ENCODE measurements at regions not wholly inside any gene's neighbourhood (a gene's known extent, or its start where the extent isn't known, plus 50 kb on each side); places are given as distances from the start of the nearest gene placed in this dataset.
A peak's percentile ranks its signal among the peaks of the same experiment; 100 is the strongest.

DNA sequence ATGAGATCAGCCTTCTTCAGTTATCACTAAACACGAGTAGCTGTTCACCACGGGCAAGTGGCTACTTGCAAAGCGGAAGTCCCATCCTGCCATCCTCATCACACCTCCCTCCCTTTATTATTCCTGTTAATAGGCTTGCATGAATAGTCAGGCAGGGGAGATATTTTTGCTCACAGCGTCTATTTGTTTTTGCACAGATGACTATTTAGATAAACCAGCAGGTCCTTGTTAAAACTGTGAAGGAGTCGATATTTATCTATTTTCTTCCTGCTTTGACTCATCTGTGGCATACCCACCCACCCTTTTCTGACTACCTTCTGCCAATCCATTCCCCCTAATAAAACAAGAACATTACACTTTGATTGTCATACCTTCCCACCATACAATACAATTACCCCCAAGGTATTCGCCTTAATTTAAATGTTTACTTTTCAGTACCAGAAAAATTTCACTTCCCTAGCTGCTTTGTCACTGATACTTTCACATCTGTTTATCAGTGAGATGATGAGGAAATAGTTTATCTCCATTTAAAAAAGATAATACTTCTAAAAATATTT, 96.6 kb upstream of the BANK1 start (continued):
- TF ChIP-seq, protein P1, sequence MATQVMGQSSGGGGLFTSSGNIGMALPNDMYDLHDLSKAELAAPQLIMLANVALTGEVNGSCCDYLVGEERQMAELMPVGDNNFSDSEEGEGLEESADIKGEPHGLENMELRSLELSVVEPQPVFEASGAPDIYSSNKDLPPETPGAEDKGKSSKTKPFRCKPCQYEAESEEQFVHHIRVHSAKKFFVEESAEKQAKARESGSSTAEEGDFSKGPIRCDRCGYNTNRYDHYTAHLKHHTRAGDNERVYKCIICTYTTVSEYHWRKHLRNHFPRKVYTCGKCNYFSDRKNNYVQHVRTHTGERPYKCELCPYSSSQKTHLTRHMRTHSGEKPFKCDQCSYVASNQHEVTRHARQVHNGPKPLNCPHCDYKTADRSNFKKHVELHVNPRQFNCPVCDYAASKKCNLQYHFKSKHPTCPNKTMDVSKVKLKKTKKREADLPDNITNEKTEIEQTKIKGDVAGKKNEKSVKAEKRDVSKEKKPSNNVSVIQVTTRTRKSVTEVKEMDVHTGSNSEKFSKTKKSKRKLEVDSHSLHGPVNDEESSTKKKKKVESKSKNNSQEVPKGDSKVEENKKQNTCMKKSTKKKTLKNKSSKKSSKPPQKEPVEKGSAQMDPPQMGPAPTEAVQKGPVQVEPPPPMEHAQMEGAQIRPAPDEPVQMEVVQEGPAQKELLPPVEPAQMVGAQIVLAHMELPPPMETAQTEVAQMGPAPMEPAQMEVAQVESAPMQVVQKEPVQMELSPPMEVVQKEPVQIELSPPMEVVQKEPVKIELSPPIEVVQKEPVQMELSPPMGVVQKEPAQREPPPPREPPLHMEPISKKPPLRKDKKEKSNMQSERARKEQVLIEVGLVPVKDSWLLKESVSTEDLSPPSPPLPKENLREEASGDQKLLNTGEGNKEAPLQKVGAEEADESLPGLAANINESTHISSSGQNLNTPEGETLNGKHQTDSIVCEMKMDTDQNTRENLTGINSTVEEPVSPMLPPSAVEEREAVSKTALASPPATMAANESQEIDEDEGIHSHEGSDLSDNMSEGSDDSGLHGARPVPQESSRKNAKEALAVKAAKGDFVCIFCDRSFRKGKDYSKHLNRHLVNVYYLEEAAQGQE (IDR thresholded peaks at IDR 0.05; ENCODE audit: low read depth, low read length): no peak
- no peak for TF ChIP-seq NFYA (IDR thresholded peaks at IDR 0.05; ENCODE audit: borderline replicate concordance, low read depth, low read length)
- TF ChIP-seq CHD1 (IDR thresholded peaks at IDR 0.05; ENCODE audit: low read depth, low read length): no peak
- TF ChIP-seq ETV6 (conservative IDR thresholded peaks at IDR 0.05 in 1 of 2, IDR thresholded peaks at IDR 0.05 in 1 of 2; ENCODE audit: borderline replicate concordance in 1 of 2, low read depth in 1 of 2): no peak
- TF ChIP-seq TAF1 (IDR thresholded peaks at IDR 0.05; ENCODE audit: borderline replicate concordance, low read depth, low read length): no peak
- TF ChIP-seq CHD4 (IDR thresholded peaks at IDR 0.05): no peak
- TF ChIP-seq SMC3 (IDR thresholded peaks at IDR 0.05; ENCODE audit: borderline replicate concordance, low read length): no peak
- peak; percentile 55; the same call in 1 of the 2 replicates for TF ChIP-seq SPI1 (IDR thresholded peaks at IDR 0.05; ENCODE audit: borderline replicate concordance, insufficient read depth, low read depth, low read length)
- TF ChIP-seq NRF1 (conservative IDR thresholded peaks at IDR 0.05; ENCODE audit: low read depth, low read length): no peak
- no peak for TF ChIP-seq MYB (IDR thresholded peaks at IDR 0.05; ENCODE audit: borderline replicate concordance, low read depth, low read length)
- no peak for TF ChIP-seq ZBED1 (IDR thresholded peaks at IDR 0.05; ENCODE audit: borderline replicate concordance)
- TF ChIP-seq GABPA (IDR thresholded peaks at IDR 0.05; ENCODE audit: low read depth): no peak
- TF ChIP-seq MTA3 (IDR thresholded peaks at IDR 0.05; ENCODE audit: borderline replicate concordance, low read length): no peak
- TF ChIP-seq, protein P2, sequence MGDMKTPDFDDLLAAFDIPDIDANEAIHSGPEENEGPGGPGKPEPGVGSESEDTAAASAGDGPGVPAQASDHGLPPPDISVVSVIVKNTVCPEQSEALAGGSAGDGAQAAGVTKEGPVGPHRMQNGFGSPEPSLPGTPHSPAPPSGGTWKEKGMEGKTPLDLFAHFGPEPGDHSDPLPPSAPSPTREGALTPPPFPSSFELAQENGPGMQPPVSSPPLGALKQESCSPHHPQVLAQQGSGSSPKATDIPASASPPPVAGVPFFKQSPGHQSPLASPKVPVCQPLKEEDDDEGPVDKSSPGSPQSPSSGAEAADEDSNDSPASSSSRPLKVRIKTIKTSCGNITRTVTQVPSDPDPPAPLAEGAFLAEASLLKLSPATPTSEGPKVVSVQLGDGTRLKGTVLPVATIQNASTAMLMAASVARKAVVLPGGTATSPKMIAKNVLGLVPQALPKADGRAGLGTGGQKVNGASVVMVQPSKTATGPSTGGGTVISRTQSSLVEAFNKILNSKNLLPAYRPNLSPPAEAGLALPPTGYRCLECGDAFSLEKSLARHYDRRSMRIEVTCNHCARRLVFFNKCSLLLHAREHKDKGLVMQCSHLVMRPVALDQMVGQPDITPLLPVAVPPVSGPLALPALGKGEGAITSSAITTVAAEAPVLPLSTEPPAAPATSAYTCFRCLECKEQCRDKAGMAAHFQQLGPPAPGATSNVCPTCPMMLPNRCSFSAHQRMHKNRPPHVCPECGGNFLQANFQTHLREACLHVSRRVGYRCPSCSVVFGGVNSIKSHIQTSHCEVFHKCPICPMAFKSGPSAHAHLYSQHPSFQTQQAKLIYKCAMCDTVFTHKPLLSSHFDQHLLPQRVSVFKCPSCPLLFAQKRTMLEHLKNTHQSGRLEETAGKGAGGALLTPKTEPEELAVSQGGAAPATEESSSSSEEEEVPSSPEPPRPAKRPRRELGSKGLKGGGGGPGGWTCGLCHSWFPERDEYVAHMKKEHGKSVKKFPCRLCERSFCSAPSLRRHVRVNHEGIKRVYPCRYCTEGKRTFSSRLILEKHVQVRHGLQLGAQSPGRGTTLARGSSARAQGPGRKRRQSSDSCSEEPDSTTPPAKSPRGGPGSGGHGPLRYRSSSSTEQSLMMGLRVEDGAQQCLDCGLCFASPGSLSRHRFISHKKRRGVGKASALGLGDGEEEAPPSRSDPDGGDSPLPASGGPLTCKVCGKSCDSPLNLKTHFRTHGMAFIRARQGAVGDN (IDR thresholded peaks at IDR 0.05): no peak
- TF ChIP-seq RELA (IDR thresholded peaks at IDR 0.05; ENCODE audit: borderline replicate concordance, partially characterized antibody): no peak
- TF ChIP-seq SMARCA5 (IDR thresholded peaks at IDR 0.05): no peak
- 0 out of 2 replicates have a peak, but pooled peaks have one; percentile 33 for TF ChIP-seq NR2F1 (conservative IDR thresholded peaks at IDR 0.05)
- no peak for TF ChIP-seq SREBF1 (IDR thresholded peaks at IDR 0.05; ENCODE audit: low read length)
- TF ChIP-seq CEBPB (IDR thresholded peaks at IDR 0.05; ENCODE audit: borderline replicate concordance in 1 of 2, low read depth in 2 of 2, low read length in 2 of 2): no peak
- no peak for TF ChIP-seq MYC (IDR thresholded peaks at IDR 0.05; ENCODE audit: insufficient read depth, insufficient read length, insufficient replicate concordance, low read length, severe bottlenecking)
- TF ChIP-seq, protein P3, sequence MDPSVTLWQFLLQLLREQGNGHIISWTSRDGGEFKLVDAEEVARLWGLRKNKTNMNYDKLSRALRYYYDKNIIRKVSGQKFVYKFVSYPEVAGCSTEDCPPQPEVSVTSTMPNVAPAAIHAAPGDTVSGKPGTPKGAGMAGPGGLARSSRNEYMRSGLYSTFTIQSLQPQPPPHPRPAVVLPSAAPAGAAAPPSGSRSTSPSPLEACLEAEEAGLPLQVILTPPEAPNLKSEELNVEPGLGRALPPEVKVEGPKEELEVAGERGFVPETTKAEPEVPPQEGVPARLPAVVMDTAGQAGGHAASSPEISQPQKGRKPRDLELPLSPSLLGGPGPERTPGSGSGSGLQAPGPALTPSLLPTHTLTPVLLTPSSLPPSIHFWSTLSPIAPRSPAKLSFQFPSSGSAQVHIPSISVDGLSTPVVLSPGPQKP (IDR thresholded peaks at IDR 0.05; ENCODE audit: low read depth, low read length): no peak
- no peak for TF ChIP-seq NFXL1 (IDR thresholded peaks at IDR 0.05; ENCODE audit: borderline replicate concordance)
- TF ChIP-seq FOXM1 (IDR thresholded peaks at IDR 0.05; ENCODE audit: low read depth, low read length): no peak
